GM23338 (cell line): ENCODE measurements at regions not wholly inside any gene's neighbourhood (a gene's known extent, or its start where the extent isn't known, plus 50 kb on each side); places are given as distances from the start of the nearest gene placed in this dataset.

Source experiments
- ATAC-seq: fragments of 200-7000 bp; cut with Tn5 transposase; 3 replicates; pipeline ENCODE4 v1.9.1; 2020
- DNase-seq: peaks from one replicate; pipeline ENCODE4 v3.0.0-alpha.2; 2015; ENCODE audit warnings: low spot score
- H2AFZ ChIP-seq: fragments of 200-600 bp; sonication (generic); 2 replicates; pipeline ENCODE4 v1.8.0; 2016; ENCODE audit warnings: antibody characterized with exemption, mild to moderate bottlenecking, moderate library complexity
- H3F3A ChIP-seq: fragments of 200-600 bp; sonication (generic); replicated peaks from 2 replicates; pipeline ENCODE4 v1.8.0; 2017; ENCODE audit warnings: antibody characterized with exemption, mixed run types, low read depth
- H3K27ac ChIP-seq: fragments of 200-600 bp; sonication (generic); 2 replicates; pipeline ENCODE4 v1.6.1; 2016; ENCODE audit warnings: low read depth
- H3K27me3 ChIP-seq: fragments of 200-600 bp; sonication (generic); 2 replicates; pipeline ENCODE4 v1.8.0; 2016; ENCODE audit warnings: mild to moderate bottlenecking, mixed run types, moderate library complexity; ENCODE audit not compliant: insufficient read depth
- H3K36me3 ChIP-seq: fragments of 200-600 bp; sonication (generic); 2 replicates; pipeline ENCODE4 v1.8.0; 2016; ENCODE audit warnings: mild to moderate bottlenecking; ENCODE audit not compliant: insufficient read depth
- H3K4me1 ChIP-seq: fragments of 200-600 bp; sonication (generic); 2 replicates; pipeline ENCODE4 v1.8.0; 2016; ENCODE audit warnings: mild to moderate bottlenecking, moderate library complexity; ENCODE audit not compliant: insufficient read depth
- H3K4me2 ChIP-seq: fragments of 200-600 bp; sonication (generic); 2 replicates; pipeline ENCODE4 v1.7.1; 2017; ENCODE audit warnings: mixed run types
- H3K4me3 ChIP-seq: fragments of 200-600 bp; sonication (generic); 2 replicates; pipeline ENCODE4 v1.6.1; 2016; ENCODE audit warnings: mixed run types
- H3K79me2 ChIP-seq: fragments of 200-600 bp; sonication (generic); replicated peaks from 2 replicates; pipeline ENCODE4 v1.8.0; 2017; ENCODE audit warnings: mild to moderate bottlenecking; ENCODE audit not compliant: insufficient read depth
- H3K9me2 ChIP-seq: fragments of 200-600 bp; sonication (generic); 2 replicates; pipeline ENCODE4 v1.8.0; 2017; ENCODE audit not compliant: insufficient read depth
- H4K20me1 ChIP-seq: fragments of 200-600 bp; sonication (generic); replicated peaks from 2 replicates; pipeline ENCODE4 v1.8.0; 2017; ENCODE audit warnings: mild to moderate bottlenecking; ENCODE audit not compliant: insufficient read depth
- H3K27ac Mint-ChIP-seq: 2 replicates; pipeline ENCODE4 v1.8.0; 2020; ENCODE audit warnings: inconsistent platforms, mild to moderate bottlenecking, moderate library complexity, mixed read lengths
- H3K27me3 Mint-ChIP-seq: 3 replicates; pipeline ENCODE4 v1.8.0; 2022; ENCODE audit warnings: low read depth, mild to moderate bottlenecking, moderate library complexity, mixed read lengths, inconsistent platforms; ENCODE audit not compliant: insufficient read depth, poor library complexity
- H3K36me3 Mint-ChIP-seq: 3 replicates; pipeline ENCODE4 v1.8.0; 2021; ENCODE audit warnings: low read depth, mild to moderate bottlenecking, inconsistent platforms, moderate library complexity, mixed read lengths
- H3K4me1 Mint-ChIP-seq: 3 replicates; pipeline ENCODE4 v1.8.0; 2020; ENCODE audit warnings: mild to moderate bottlenecking, inconsistent platforms, mixed read lengths
- H3K4me3 Mint-ChIP-seq: 3 replicates; pipeline ENCODE4 v1.8.0; 2021; ENCODE audit warnings: moderate library complexity, mild to moderate bottlenecking, inconsistent platforms, mixed read lengths
- H3K9me3 Mint-ChIP-seq: 3 replicates; pipeline ENCODE4 v1.8.0; 2020; ENCODE audit warnings: moderate library complexity, mild to moderate bottlenecking, inconsistent platforms, mixed read lengths
- ETS1 ChIP-seq: IDR thresholded peaks from 2 replicates; pipeline ENCODE4 v1.6.1; 2016; ENCODE audit warnings: antibody characterized with exemption
- EZH2phosphoT487 ChIP-seq: fragments of 200-600 bp; sonication (generic); IDR thresholded peaks from one replicate; pipeline ENCODE4 v1.8.1; 2018; ENCODE audit warnings: antibody characterized with exemption; ENCODE audit not compliant: unreplicated experiment
- REST ChIP-seq: IDR thresholded peaks from one replicate; pipeline ENCODE4 v1.6.1; 2018; ENCODE audit warnings: antibody characterized with exemption; ENCODE audit not compliant: unreplicated experiment
- ZNF114 ChIP-seq: fragments of 250-450 bp; sonication (Bioruptor Pico); IDR thresholded peaks from 2 replicates; pipeline ENCODE4 v1.5.0; 2020; ENCODE audit warnings: mild to moderate bottlenecking, moderate library complexity
- ZNF331 ChIP-seq: fragments of 250-450 bp; sonication (Bioruptor Pico); IDR thresholded peaks from 2 replicates; pipeline ENCODE4 v1.5.0; 2020; ENCODE audit warnings: low read depth, mild to moderate bottlenecking, moderate library complexity
- TF ChIP-seq, protein P1 (sequence below): fragments of 250-450 bp; sonication (Bioruptor Pico); IDR thresholded peaks from 2 replicates; pipeline ENCODE4 v1.5.0; 2020; ENCODE audit warnings: mild to moderate bottlenecking, moderate library complexity

GRCh38 chr21:19700476-19700875 is 1296.9 kb upstream of the TMPRSS15 start (continued):
- TF ChIP-seq, protein P1, sequence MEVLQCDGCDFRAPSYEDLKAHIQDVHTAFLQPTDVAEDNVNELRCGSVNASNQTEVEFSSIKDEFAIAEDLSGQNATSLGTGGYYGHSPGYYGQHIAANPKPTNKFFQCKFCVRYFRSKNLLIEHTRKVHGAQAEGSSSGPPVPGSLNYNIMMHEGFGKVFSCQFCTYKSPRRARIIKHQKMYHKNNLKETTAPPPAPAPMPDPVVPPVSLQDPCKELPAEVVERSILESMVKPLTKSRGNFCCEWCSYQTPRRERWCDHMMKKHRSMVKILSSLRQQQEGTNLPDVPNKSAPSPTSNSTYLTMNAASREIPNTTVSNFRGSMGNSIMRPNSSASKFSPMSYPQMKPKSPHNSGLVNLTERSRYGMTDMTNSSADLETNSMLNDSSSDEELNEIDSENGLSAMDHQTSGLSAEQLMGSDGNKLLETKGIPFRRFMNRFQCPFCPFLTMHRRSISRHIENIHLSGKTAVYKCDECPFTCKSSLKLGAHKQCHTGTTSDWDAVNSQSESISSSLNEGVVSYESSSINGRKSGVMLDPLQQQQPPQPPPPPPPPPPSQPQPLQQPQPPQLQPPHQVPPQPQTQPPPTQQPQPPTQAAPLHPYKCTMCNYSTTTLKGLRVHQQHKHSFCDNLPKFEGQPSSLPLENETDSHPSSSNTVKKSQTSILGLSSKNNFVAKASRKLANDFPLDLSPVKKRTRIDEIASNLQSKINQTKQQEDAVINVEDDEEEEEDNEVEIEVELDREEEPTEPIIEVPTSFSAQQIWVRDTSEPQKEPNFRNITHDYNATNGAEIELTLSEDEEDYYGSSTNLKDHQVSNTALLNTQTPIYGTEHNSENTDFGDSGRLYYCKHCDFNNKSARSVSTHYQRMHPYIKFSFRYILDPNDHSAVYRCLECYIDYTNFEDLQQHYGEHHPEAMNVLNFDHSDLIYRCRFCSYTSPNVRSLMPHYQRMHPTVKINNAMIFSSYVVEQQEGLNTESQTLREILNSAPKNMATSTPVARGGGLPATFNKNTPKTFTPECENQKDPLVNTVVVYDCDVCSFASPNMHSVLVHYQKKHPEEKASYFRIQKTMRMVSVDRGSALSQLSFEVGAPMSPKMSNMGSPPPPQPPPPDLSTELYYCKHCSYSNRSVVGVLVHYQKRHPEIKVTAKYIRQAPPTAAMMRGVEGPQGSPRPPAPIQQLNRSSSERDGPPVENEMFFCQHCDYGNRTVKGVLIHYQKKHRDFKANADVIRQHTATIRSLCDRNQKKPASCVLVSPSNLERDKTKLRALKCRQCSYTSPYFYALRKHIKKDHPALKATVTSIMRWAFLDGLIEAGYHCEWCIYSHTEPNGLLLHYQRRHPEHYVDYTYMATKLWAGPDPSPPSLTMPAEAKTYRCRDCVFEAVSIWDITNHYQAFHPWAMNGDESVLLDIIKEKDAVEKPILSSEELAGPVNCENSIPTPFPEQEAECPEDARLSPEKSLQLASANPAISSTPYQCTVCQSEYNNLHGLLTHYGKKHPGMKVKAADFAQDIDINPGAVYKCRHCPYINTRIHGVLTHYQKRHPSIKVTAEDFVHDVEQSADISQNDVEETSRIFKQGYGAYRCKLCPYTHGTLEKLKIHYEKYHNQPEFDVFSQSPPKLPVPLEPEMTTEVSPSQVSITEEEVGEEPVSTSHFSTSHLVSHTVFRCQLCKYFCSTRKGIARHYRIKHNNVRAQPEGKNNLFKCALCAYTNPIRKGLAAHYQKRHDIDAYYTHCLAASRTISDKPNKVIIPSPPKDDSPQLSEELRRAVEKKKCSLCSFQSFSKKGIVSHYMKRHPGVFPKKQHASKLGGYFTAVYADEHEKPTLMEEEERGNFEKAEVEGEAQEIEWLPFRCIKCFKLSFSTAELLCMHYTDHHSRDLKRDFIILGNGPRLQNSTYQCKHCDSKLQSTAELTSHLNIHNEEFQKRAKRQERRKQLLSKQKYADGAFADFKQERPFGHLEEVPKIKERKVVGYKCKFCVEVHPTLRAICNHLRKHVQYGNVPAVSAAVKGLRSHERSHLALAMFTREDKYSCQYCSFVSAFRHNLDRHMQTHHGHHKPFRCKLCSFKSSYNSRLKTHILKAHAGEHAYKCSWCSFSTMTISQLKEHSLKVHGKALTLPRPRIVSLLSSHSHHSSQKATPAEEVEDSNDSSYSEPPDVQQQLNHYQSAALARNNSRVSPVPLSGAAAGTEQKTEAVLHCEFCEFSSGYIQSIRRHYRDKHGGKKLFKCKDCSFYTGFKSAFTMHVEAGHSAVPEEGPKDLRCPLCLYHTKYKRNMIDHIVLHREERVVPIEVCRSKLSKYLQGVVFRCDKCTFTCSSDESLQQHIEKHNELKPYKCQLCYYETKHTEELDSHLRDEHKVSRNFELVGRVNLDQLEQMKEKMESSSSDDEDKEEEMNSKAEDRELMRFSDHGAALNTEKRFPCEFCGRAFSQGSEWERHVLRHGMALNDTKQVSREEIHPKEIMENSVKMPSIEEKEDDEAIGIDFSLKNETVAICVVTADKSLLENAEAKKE (CRISPR knock-in tag) = no peak
- TF ChIP-seq REST (no peak), ETS1 (no peak), ZNF331 (CRISPR knock-in tag) (no peak)

DNA sequence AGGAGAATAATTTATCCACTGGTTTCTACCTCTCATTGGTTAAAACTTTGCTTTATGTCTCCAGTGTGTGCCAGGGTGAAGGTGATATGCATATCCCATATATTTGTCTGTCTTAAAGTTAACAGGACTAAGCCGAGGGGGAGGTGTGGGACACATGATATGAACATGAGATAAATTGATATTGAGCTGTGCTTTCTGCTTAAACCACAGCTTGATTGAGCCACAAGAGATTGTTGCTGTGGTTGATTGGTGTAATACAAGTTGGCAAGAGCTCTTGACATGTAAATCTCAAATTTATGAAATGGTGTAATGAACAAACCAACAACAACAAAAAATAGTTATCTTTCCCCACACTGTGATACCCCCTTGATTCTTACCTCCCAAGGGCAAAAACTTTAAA is 1295.5 kb upstream of the NCAM2 start:
- no peak for TF ChIP-seq ZNF331 (CRISPR knock-in tag)
- no peak for TF ChIP-seq EZH2phosphoT487
- TF ChIP-seq ZNF114 (CRISPR knock-in tag) = no peak
- H3K27me3 Mint-ChIP-seq = no peaks in the 10 kb centered on the region
- peaks cover 14% of the 10 kb centered on the region for H3K9me2 ChIP-seq
- no peaks in the 10 kb centered on the region for H4K20me1 ChIP-seq
- H3F3A ChIP-seq = no peaks in the 10 kb centered on the region
- H3K4me1 ChIP-seq = no peaks in the 10 kb centered on the region
- no peak overlapping the region for H3K4me2 ChIP-seq
- no peaks in the 10 kb centered on the region; the same call in 2 of the 3 replicates for H3K4me1 Mint-ChIP-seq
- H3K4me3 Mint-ChIP-seq = no peak overlapping the region
- no peaks in the 10 kb centered on the region for H3K27me3 ChIP-seq
- H3K79me2 ChIP-seq = no peaks in the 10 kb centered on the region
- H3K27ac Mint-ChIP-seq = no peak overlapping the region
- DNase-seq (no peak), ATAC-seq (no peak)
- no peak overlapping the region for H2AFZ ChIP-seq
- peaks cover 15% of the 10 kb centered on the region for H3K9me3 Mint-ChIP-seq
- no peak overlapping the region for H3K27ac ChIP-seq
- no peak overlapping the region for H3K4me3 ChIP-seq
- peaks cover 7% of the 10 kb centered on the region for H3K36me3 ChIP-seq
- peaks cover 11% of the 10 kb centered on the region; the same call in 2 of the 3 replicates for H3K36me3 Mint-ChIP-seq
